ENCODE measurements at regions not wholly inside any gene's neighbourhood (a gene's known extent, or its start where the extent isn't known, plus 50 kb on each side); places are given as distances from the start of the nearest gene placed in this dataset.
A peak's percentile ranks its signal among the peaks of the same experiment; 100 is the strongest.

DNA sequence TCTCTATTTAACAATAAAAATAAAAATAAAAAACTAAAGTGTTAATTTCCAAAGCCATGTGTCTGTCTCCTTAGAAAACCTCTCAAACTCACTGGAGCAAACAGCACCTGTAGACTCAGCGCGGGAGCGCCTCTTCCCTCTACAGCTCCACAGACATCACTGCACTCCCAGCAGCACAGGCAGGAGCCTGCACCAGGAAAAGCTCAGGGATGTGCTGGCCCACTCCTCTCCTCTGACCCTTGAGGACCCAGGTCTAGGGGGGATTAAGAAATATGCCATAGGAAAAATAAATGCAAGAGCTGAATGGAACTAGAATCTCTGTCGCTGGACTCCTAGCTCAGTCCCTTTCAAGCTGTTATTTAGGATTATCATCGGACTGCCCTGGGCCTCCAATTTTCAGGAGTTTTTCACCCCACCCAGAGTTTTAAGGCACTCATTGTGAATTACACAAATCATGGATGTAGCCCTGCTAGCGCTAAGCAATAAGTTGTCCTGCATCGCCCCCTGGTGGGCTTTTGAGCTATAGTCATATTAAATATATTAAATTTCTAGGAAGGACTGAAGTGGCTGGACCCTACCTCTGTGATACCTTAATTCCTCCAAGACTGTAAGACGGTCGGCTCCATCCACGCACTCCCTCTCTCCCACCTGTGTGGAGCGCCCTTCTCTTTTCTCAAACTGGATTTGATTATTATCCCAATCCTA lies 333.9 kb downstream of the UQCRFS1 start:
- peak; percentile 25 for DNase-seq

DNA sequence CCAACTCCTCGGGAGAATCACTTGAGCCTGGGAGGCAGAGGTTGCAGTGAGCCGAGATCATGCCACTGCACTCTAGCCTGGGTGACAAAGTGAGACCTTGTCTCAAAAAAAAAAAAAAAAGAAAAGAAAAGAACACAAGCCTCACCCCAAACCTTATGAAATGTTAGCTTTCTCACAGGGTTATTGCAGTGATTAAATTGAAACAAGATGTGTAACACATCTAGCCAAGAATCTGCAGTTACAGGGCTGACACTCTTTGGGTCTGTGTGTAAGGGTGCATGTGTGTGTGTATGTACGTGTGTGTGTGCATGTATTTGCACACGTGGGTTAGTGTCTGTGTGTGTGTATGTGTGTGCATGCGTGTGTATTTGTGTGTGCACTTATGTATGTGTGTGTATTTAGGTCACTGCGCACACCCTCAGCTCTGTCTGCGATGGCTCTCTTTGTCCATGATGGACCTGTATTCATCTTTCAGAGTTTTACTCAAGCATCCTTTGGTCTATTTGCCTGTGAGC lies 336.3 kb downstream of the UQCRFS1 start:
- DNase-seq, result no peak

DNA sequence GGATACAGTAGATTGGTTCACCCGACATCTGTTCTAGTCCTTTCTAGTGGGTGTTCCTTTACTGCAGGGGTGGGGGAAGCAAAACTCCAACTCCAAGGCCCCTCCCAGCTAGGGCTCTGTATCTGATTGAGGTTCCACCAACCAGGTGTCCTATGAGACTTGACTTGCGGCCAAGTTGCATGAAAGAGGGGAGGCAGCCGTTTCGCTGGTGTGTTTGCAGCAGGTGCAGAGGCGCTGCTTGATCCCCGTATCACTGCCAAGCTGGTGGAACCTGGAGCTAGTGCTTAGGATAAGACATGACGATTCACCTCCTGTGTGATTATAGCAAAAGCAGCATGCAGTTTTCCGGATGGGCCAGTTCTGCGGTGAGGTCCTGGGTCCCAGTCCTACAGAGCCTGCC lies 338.2 kb downstream of the UQCRFS1 start:
- DNase-seq, result no peak

DNA sequence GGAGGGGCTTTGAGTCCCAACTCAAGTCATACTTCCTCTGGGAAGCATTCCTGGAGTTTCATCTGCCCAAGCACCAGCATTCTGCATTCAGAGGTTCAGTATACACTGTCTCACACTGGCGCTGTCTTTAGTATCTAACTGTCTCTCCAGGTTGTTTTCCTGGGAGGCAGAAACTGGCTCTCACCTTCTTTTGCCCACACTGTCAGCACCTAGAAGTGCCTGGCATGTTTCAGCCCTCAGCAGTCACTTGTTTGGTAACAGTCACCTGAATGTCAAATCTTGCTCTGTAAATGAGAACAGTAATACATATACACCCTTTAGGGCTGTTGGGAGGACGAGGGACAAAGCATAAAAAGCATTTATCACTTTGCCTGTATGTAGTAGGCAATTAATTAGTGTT lies 339.6 kb downstream of the UQCRFS1 start:
- DNase-seq, result no peak

DNA sequence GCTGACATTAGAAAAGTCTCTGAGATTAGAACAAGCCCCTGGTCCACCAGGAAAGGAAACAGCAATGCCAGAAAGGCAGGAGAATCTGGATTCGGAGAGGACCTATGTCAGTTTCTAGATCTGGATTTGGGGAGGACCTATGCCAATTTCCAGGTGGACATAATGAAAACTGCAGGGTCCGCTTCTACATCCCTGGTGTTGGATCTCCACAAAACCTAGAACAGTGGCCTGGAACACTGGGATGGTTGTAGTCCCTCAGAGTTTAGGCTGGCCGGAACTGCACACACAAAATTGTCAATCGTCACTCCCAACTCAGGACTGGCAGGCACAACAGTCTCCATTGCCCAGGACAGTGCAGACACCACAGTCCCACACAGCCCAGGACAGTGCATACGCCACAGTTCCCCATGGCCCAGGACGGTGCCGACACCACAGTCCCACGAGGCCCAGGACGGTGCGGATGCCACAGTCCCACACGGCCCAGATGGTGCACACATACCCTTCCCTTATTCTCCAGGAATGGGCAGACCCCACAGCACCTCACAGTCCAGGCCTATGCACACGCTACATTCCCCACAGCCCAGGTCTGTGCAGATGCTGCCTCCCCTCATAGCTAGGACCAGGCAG lies 341.7 kb downstream of the UQCRFS1 start:
- DNase-seq, result no peak

- no peak for DNase-seq
Observed at GRCh38 chr19:28869459-28869858, 343.5 kb downstream of the UQCRFS1 start.

- peak; percentile 10 for DNase-seq
Observed at GRCh38 chr19:28868836-28869235, 344.1 kb downstream of the UQCRFS1 start.

DNA sequence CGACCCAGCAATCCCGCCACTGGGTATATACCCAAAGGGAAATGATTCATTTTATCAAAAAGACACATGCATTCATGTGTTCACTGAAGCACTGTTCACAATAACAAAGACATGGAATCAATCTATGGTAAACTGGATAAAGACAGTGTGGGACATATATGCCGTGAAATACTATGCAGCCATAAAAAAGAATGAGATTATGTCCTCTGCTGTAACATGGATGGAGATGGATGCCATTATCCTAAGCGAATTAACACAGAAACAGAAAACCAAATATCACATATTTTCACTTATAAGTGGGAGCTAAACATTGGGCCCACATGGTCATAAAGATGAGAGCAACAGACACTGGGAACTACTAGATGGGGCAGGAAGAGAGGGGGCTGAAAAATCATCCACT lies 345.0 kb downstream of the UQCRFS1 start:
- DNase-seq, result no peak

- no peak for DNase-seq
Observed at GRCh38 chr19:28864577-28865042, 348.3 kb downstream of the UQCRFS1 start.

DNA sequence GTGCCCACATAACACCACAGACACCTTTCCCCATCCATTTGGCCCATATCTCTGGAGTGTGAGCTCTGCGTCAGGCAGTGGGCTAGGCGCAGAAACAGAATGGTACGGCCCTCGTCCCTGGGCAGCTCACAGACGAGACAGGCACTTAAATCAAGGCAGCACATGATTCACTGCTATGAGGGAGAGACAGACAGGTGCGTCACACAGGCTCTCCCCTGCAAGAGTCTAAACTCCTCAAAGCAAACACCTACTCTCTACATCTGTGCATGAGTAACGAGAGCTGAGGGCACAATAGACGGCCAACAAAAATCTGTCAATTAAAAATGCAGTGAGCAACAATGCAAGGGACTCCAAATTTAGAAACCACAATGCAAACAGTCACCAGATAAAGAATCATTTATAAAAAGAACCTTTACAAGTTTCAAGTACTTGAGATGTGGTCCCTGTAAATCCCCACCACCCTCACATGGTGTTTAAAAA lies 348.9 kb downstream of the UQCRFS1 start:
- no peak for DNase-seq

- no peak for DNase-seq
Observed at GRCh38 chr19:28862238-28862637, 350.7 kb downstream of the UQCRFS1 start.

GRCh38 chr19:28859811-28860210 lies 353.1 kb downstream of the UQCRFS1 start:
- DNase-seq, result no peak

GRCh38 chr19:28858933-28859332 lies 354.0 kb downstream of the UQCRFS1 start:
- no peak for DNase-seq

GRCh38 chr19:28857967-28858366 lies 355.0 kb downstream of the UQCRFS1 start:
- no peak for DNase-seq

DNA sequence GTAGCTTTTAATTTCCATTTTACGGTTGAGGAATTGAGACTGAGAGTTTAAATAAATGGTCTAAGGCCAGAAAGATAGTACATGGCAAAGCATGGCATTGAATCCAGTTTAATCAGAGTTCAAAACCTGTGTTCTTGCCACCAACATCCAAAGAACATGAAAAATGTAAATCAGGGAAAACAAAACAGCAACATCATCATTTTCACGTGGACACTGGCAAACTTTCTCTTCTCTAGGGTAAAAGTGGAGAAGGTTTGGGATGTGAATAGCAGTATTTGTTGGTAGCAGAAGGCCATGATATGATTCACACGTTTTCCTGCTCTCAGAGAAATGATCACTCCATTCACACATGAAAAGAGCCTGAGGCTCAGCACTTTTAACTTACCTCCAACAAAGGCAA lies 357.7 kb downstream of the UQCRFS1 start:
- no peak for DNase-seq

DNA sequence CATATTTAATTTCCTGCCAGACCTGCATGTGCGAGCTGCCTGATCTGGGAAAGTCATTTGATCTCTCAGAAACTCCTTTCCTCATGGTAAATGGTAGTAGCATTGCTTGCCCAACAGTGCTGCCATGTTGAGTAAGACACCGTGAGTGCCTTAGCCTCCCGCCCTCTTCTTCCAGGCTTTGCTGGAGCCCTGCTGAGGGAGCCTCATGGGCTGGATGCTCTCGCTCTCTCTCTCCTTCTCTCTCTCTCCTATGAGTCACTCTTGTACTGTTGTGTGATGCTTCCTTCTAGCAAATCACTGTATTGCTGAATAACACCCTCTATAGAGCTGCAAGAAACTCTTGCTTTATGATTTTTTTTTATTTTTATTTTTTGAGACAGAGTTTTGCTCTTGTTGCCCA lies 365.5 kb downstream of the UQCRFS1 start:
- no peak for DNase-seq

DNA sequence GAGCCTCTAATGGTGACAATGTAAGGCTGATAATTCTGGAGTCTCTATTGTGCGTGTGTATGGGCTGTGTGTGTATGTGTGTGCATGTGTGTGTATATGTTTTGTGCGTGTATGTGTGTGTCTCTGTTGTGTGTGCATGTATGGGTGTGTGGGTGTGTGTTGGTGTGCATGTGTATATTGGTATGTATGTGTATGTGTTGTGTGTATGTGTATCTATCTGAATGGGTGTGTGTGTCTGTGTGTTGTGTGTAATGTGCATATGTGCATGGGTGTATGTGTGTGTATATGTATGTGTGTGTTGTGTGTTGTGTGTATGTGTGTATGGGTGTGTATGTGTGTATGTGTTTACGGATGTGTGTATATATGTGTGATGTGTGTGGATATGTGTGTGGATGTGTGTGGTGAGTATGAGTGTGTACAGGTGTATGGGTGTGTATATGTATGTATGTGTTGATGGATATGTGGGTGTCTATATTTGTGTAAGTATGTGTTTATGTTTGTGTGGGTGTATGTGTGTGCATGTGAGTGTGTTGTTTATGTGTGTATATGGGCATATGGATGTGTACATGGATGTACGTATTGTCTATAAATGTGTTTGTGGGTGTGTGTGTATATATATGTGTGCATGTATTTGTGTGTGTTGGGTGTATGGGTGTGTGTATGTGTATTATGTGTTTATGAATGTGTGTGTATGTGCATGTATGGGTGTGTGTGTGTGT lies 366.7 kb downstream of the UQCRFS1 start:
- no peak for DNase-seq

DNA sequence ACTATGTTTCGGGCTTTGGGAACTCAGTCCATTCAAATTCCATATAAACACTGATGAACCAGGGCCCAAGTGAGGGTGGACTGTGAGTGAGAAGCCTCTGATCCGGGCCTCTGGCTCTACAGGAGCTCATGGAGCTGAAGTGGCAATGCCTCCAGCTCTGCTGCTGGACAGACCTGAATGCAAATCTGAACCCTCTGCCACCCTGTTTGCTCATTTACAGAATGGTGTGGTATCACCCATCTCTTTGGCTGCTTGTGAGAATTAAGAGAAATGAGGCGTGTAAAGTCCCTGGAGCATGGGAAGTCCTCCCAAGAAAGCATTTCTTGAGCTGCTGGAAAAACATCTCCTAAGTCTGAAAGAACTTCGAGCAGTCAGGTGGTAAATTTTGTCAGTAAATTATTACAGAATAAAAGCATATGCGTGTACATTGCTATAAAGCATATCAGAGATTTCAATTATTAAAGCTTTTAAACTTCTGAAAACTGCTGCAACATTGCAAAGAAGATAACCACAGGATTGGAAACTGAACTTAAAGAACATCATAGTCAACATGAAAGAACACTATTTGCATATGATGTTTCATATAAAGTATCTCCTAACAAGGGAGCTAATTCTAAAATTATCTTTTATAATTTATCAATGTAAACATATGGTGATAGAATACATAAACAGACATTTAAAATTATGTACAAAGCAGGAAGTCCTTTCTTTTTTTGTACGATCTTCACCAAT lies 369.0 kb downstream of the UQCRFS1 start:
- no peak for DNase-seq

GRCh38 chr19:28841531-28841930 lies 371.4 kb downstream of the UQCRFS1 start:
- DNase-seq, result no peak

GRCh38 chr19:28840891-28841290 lies 372.1 kb downstream of the UQCRFS1 start:
- no peak for DNase-seq

GRCh38 chr19:28839455-28839854 lies 373.5 kb downstream of the UQCRFS1 start:
- no peak for DNase-seq

DNA sequence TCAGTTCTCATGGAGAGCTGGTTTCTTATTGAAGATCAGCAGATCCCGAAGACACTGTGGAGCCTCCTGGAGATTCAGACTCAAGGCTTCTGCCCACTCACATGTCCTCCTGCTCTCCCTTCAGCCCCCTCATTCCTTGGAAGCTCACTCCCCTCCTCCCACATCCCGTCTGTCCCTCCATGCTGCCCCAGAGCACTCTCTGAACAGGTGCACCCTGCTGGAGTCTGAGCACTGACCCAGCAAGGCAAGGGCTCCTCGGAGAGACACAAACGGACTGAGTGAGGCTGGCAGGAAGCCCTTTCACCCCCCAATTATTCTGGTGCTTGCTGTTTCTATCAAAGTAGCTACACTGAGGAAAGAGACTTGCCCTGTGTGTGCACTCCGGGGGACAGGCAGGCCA lies 374.0 kb downstream of the UQCRFS1 start:
- DNase-seq, result no peak

DNA sequence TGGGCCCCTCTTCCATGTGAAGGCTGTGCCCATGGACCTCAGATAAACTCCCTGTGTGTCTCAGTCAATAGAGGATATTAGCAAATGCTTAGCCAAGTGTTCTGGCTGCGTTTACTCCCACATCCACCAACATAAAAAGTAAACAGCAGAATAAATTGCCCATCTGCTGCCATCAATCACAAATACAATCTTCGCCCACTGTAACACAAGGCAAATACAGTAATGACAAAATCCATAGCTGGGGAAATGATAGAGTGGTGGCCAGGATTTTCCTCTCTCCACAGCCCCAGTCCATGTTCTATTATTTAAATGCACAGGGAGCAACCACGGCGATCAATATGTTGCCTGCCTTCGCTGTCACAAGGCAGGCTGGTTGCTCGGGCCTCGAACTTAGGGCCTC lies 376.5 kb downstream of the UQCRFS1 start:
- no peak for DNase-seq

Data from DMS79 treated with DMSO at 0.1 percent for 48 hours (cell line).